SU-DHL-6 (cell line): ENCODE measurements at regions not wholly inside any gene's neighbourhood (a gene's known extent, or its start where the extent isn't known, plus 50 kb on each side); places are given as distances from the start of the nearest gene placed in this dataset.

Source experiments
- H2AFZ ChIP-seq: fragments of 200-600 bp; sonication (generic); 2 replicates; pipeline ENCODE4 v1.6.1; 2014; ENCODE audit warnings: low read depth, mild to moderate bottlenecking, moderate library complexity, mixed read lengths, antibody characterized with exemption, low read length; ENCODE audit not compliant: severe bottlenecking
- H3F3A ChIP-seq: fragments of 200-600 bp; shearing (Covaris generic); 2 replicates; pipeline ENCODE4 v1.6.0; 2016; ENCODE audit warnings: antibody characterized with exemption, mild to moderate bottlenecking; ENCODE audit not compliant: insufficient read depth
- H3K27ac ChIP-seq: fragments of 200-600 bp; sonication (generic); 2 replicates; pipeline ENCODE4 v1.5.1; 2016; ENCODE audit warnings: low read depth, mild to moderate bottlenecking, low read length, moderate library complexity, mixed read lengths
- H3K27me3 ChIP-seq: fragments of 200-600 bp; sonication (generic), shearing (Covaris generic); 2 replicates; pipeline ENCODE4 v1.6.0; 2014; ENCODE audit warnings: mild to moderate bottlenecking, low read length
- H3K36me3 ChIP-seq: fragments of 200-600 bp; sonication (generic); 2 replicates; pipeline ENCODE4 v1.6.1; 2014; ENCODE audit warnings: mild to moderate bottlenecking, low read length, mixed read lengths
- H3K4me2 ChIP-seq: fragments of 300-600, 200-600 bp; shearing (Covaris generic), sonication (generic); 2 replicates; pipeline ENCODE4 v1.6.0; 2014; ENCODE audit warnings: low read length, low read depth, mild to moderate bottlenecking; ENCODE audit not compliant: poor library complexity, severe bottlenecking
- H3K4me3 ChIP-seq: fragments of 200-600 bp; sonication (generic); 2 replicates; pipeline ENCODE4 v1.5.1; 2014; ENCODE audit warnings: antibody characterized with exemption, low read length, mild to moderate bottlenecking, mixed read lengths; ENCODE audit not compliant: insufficient read depth, poor library complexity, severe bottlenecking
- H3K79me2 ChIP-seq: fragments of 200-600 bp; sonication (generic); 2 replicates; pipeline ENCODE4 v1.6.1; 2014; ENCODE audit warnings: mild to moderate bottlenecking, low read length, moderate library complexity; ENCODE audit not compliant: insufficient read depth
- H3K9ac ChIP-seq: fragments of 200-600 bp; sonication (generic); 2 replicates; pipeline ENCODE4 v1.7.0; 2014; ENCODE audit warnings: mild to moderate bottlenecking, low read length
- H3K9me2 ChIP-seq: fragments of 200-600 bp; sonication (generic); replicated peaks from 2 replicates; pipeline ENCODE4 v1.6.1; 2014; ENCODE audit warnings: low read length; ENCODE audit not compliant: insufficient read depth
- H3K9me3 ChIP-seq: fragments of 200-600 bp; sonication (generic); 2 replicates; pipeline ENCODE4 v1.6.1; 2014; ENCODE audit warnings: low read length, mixed read lengths; ENCODE audit not compliant: insufficient read depth
- H4K20me1 ChIP-seq: fragments of 200-600 bp; sonication (generic); 2 replicates; pipeline ENCODE4 v1.6.1; 2014; ENCODE audit warnings: low read depth, mild to moderate bottlenecking, antibody characterized with exemption, low read length, moderate library complexity, mixed read lengths
- EZH2phosphoT487 ChIP-seq: fragments of 200-600 bp; sonication (generic), shearing (Covaris generic); conservative IDR thresholded peaks from 2 replicates; pipeline ENCODE4 v1.6.1; 2018; ENCODE audit warnings: mild to moderate bottlenecking, antibody characterized with exemption, low read length, moderate library complexity, mixed read lengths
- TF ChIP-seq, protein P1 (sequence below): fragments of 200-600 bp; sonication (generic); IDR thresholded peaks from one replicate; pipeline ENCODE4 v1.5.1; 2017; ENCODE audit warnings: antibody characterized with exemption, mild to moderate bottlenecking, low read length, moderate library complexity; ENCODE audit not compliant: insufficient read depth, poor library complexity, severe bottlenecking

DNA sequence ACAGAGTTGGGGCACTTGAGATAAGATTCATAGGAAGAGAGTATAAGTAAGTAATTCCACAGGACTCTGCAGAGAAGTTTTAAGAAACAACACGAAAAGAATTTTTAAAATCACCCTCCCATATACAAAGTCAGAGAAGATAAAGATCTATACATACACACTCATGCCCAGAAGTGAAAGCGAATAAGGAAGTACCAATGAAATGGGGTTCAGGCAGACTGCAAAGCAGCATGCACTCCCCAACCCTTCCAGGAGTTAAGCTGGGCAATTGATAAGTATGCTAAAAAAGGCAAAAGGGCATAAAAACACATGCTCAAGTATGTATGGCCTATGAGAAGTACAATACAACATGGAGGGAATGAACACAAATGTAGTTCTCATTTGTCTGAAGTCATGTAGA lies 246.2 kb upstream of the GRIP1 start:
- Histone ChIP-seq H3K9ac (no peak overlapping the region), H3K9me2 (no peaks in the 10 kb centered on the region), H3K4me3 (no peak overlapping the region), H3K27me3 (no peaks in the 10 kb centered on the region), H2AFZ (no peak overlapping the region), H3K36me3 (no peaks in the 10 kb centered on the region), H3K27ac (no peak overlapping the region), H4K20me1 (no peaks in the 10 kb centered on the region), H3K79me2 (no peaks in the 10 kb centered on the region), H3K4me2 (no peak overlapping the region), H3K9me3 (no peaks in the 10 kb centered on the region), H3F3A (no peaks in the 10 kb centered on the region)
- TF ChIP-seq, protein P1, sequence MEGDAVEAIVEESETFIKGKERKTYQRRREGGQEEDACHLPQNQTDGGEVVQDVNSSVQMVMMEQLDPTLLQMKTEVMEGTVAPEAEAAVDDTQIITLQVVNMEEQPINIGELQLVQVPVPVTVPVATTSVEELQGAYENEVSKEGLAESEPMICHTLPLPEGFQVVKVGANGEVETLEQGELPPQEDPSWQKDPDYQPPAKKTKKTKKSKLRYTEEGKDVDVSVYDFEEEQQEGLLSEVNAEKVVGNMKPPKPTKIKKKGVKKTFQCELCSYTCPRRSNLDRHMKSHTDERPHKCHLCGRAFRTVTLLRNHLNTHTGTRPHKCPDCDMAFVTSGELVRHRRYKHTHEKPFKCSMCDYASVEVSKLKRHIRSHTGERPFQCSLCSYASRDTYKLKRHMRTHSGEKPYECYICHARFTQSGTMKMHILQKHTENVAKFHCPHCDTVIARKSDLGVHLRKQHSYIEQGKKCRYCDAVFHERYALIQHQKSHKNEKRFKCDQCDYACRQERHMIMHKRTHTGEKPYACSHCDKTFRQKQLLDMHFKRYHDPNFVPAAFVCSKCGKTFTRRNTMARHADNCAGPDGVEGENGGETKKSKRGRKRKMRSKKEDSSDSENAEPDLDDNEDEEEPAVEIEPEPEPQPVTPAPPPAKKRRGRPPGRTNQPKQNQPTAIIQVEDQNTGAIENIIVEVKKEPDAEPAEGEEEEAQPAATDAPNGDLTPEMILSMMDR, result no peak
- TF ChIP-seq EZH2phosphoT487, result no peak

DNA sequence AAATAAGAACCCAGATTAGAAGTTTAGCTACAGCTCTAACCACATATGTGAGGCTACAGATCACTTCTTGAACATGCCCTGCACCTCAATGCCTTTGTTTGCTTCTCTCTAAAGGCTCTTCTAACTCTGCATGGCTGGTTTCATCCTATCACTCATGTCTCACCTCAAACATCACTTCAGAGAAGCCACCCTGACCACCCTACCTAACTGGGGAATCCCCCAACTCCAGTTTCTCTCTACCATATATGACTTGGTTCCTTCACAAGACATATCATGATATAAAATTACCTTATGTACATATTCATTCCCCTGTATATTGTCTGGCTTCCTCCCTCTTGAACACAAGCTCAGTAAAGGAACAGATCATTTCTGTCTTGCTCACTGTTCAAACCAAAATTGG lies 250.2 kb upstream of the GRIP1 start:
- TF ChIP-seq, protein P1, result no peak
- no peak for TF ChIP-seq EZH2phosphoT487
- H3K9me3 ChIP-seq, result no peaks in the 10 kb centered on the region
- no peaks in the 10 kb centered on the region for H3F3A ChIP-seq
- H3K27ac ChIP-seq, result no peak overlapping the region
- H2AFZ ChIP-seq, result no peak overlapping the region
- no peaks in the 10 kb centered on the region for H3K9me2 ChIP-seq
- H3K27me3 ChIP-seq, result no peaks in the 10 kb centered on the region
- no peak overlapping the region for H3K4me3 ChIP-seq
- H3K9ac ChIP-seq, result no peak overlapping the region
- no peaks in the 10 kb centered on the region for H4K20me1 ChIP-seq
- H3K79me2 ChIP-seq, result no peaks in the 10 kb centered on the region
- H3K36me3 ChIP-seq, result no peaks in the 10 kb centered on the region
- no peak overlapping the region for H3K4me2 ChIP-seq

DNA sequence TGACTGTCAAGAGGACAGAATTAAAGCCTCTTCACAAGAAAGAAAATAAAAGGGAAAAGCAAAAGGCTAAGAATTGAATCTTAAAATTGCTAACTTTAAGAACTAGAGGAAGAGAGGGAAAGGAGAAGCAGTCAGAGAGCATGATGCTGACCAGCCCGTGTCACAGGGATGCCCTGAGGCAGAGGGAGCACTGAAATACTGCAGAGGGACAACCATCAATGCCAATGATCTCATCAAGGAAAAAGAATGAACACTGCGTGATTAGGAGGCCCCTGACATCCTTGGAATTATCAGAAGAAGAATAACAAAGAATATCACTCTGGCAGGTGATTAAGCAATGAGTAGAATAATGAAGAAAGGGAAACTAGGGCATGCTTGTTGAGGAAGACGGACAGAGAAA lies 252.2 kb upstream of the GRIP1 start:
- H2AFZ ChIP-seq, result no peak overlapping the region
- H4K20me1 ChIP-seq, result no peaks in the 10 kb centered on the region
- no peaks in the 10 kb centered on the region for H3K27me3 ChIP-seq
- H3K79me2 ChIP-seq, result no peaks in the 10 kb centered on the region
- H3K9ac ChIP-seq, result no peak overlapping the region
- no peak overlapping the region for H3K4me2 ChIP-seq
- TF ChIP-seq, protein P1, result no peak
- no peak for TF ChIP-seq EZH2phosphoT487
- no peaks in the 10 kb centered on the region for H3F3A ChIP-seq
- no peaks in the 10 kb centered on the region for H3K36me3 ChIP-seq
- no peak overlapping the region for H3K27ac ChIP-seq
- H3K9me3 ChIP-seq, result no peaks in the 10 kb centered on the region
- no peaks in the 10 kb centered on the region for H3K9me2 ChIP-seq
- no peak overlapping the region for H3K4me3 ChIP-seq

DNA sequence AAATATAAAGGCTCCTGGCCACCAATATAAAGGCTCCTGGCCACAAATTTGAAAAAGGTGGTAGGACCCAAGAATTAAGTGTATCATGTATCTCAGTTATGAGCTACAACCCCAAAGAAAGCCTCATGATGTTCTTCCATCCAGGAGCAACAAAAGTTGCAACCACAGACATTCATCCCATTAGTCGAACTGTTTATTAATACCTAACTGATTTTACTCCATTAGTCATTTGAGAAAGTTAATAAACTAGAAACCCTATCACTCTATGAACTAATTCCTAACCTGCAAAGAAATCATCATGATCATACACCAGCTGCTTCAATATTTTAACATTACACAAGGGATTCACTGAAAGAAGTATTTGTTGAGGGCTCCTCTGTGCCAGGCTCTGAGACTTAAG lies 253.2 kb upstream of the GRIP1 start:
- Histone ChIP-seq H3K4me2 (no peak overlapping the region), H3K36me3 (no peaks in the 10 kb centered on the region), H3K4me3 (no peak overlapping the region), H3K9ac (no peak overlapping the region), H3K9me2 (no peaks in the 10 kb centered on the region), H3K79me2 (no peaks in the 10 kb centered on the region), H3K27me3 (no peaks in the 10 kb centered on the region), H3K27ac (no peak overlapping the region), H3F3A (no peaks in the 10 kb centered on the region), H2AFZ (no peak overlapping the region), H4K20me1 (no peaks in the 10 kb centered on the region), H3K9me3 (no peaks in the 10 kb centered on the region)
- TF ChIP-seq, protein P1, result no peak
- no peak for TF ChIP-seq EZH2phosphoT487
